H9 (cell line): ENCODE measurements at regions not wholly inside any gene's neighbourhood (a gene's known extent, or its start where the extent isn't known, plus 50 kb on each side); places are given as distances from the start of the nearest gene placed in this dataset.

ENCODE experiments used
- DNase-seq: peaks from one replicate; pipeline ENCODE4 v3.0.0-alpha.2; 2017
- H2AFZ ChIP-seq: one replicate; pipeline ENCODE4 v1.6.1; 2013; ENCODE audit warnings: mild to moderate bottlenecking, low read length, control low read depth, moderate library complexity
- H2AK5ac ChIP-seq: 2 replicates; pipeline ENCODE4 v1.6.1; 2013; ENCODE audit warnings: low read length, control low read depth, mixed read lengths; ENCODE audit not compliant: insufficient read length
- H2BK120ac ChIP-seq: one replicate; pipeline ENCODE4 v1.6.1; 2013; ENCODE audit warnings: low read depth, mild to moderate bottlenecking, low read length, control low read depth, inconsistent platforms; ENCODE audit not compliant: poor library complexity, severe bottlenecking
- H2BK12ac ChIP-seq: 2 replicates; pipeline ENCODE4 v1.6.1; 2013; ENCODE audit warnings: low read length, control low read depth, mixed read lengths, low read depth; ENCODE audit not compliant: insufficient read length
- H2BK15ac ChIP-seq: 2 replicates; pipeline ENCODE4 v1.6.1; 2013; ENCODE audit warnings: low read depth, low read length, control low read depth
- H2BK20ac ChIP-seq: one replicate; pipeline ENCODE4 v1.6.1; 2013; ENCODE audit warnings: low read depth, mild to moderate bottlenecking, low read length, control low read depth, inconsistent platforms; ENCODE audit not compliant: poor library complexity, severe bottlenecking
- H2BK5ac ChIP-seq: 2 replicates; pipeline ENCODE4 v1.6.1; 2013; ENCODE audit warnings: low read length, control low read depth, mixed read lengths; ENCODE audit not compliant: insufficient read length
- H3K14ac ChIP-seq: 2 replicates; pipeline ENCODE4 v1.6.1; 2013; ENCODE audit warnings: low read length, control low read depth; ENCODE audit not compliant: insufficient read depth
- H3K18ac ChIP-seq: 2 replicates; pipeline ENCODE4 v1.6.1; 2013; ENCODE audit warnings: low read depth, mild to moderate bottlenecking, mixed read lengths, low read length, control low read depth; ENCODE audit not compliant: insufficient read length
- H3K23ac ChIP-seq: 2 replicates; pipeline ENCODE4 v1.6.1; 2013; ENCODE audit warnings: low read length, control low read depth, mixed read lengths, low read depth; ENCODE audit not compliant: insufficient read length
- H3K23me2 ChIP-seq: 2 replicates; pipeline ENCODE4 v1.6.1; 2013; ENCODE audit warnings: low read depth, mild to moderate bottlenecking, mixed read lengths, low read length, control low read depth; ENCODE audit not compliant: insufficient read length, poor library complexity, severe bottlenecking
- H3K27ac ChIP-seq: 2 replicates; pipeline ENCODE4 v1.5.1; 2013; ENCODE audit warnings: low read length, control low read depth, mixed read lengths, low read depth; ENCODE audit not compliant: insufficient read length
- H3K27me3 ChIP-seq: 2 replicates; pipeline ENCODE4 v1.6.1; 2013; ENCODE audit warnings: low read length, control low read depth, inconsistent platforms; ENCODE audit not compliant: insufficient read depth
- H3K4ac ChIP-seq: 2 replicates; pipeline ENCODE4 v1.6.1; 2013; ENCODE audit warnings: low read depth, mild to moderate bottlenecking, control low read depth, inconsistent platforms, low read length, moderate library complexity
- H3K4me1 ChIP-seq: 2 replicates; pipeline ENCODE4 v1.6.1; 2013; ENCODE audit warnings: low read length, control low read depth, inconsistent platforms; ENCODE audit not compliant: insufficient read depth
- H3K4me2 ChIP-seq: 2 replicates; pipeline ENCODE4 v1.6.1; 2013; ENCODE audit warnings: low read length, control low read depth, mixed read lengths; ENCODE audit not compliant: insufficient read length, insufficient read depth
- H3K56ac ChIP-seq: 2 replicates; pipeline ENCODE4 v1.6.1; 2013; ENCODE audit warnings: low read depth, mild to moderate bottlenecking, mixed read lengths, low read length, control low read depth; ENCODE audit not compliant: insufficient read length
- H3K79me1 ChIP-seq: 2 replicates; pipeline ENCODE4 v1.6.1; 2013; ENCODE audit warnings: low read depth, mild to moderate bottlenecking, moderate library complexity, low read length, control low read depth, inconsistent platforms; ENCODE audit not compliant: insufficient read depth, poor library complexity, severe bottlenecking
- H3K79me2 ChIP-seq: 2 replicates; pipeline ENCODE4 v1.6.1; 2013; ENCODE audit warnings: low read length, control low read depth, inconsistent platforms; ENCODE audit not compliant: insufficient read depth
- H3K9ac ChIP-seq: 2 replicates; pipeline ENCODE4 v1.6.1; 2013; ENCODE audit warnings: low read length, control low read depth, mixed read lengths; ENCODE audit not compliant: insufficient read length; ENCODE audit errors: extremely low read depth
- H3K9me3 ChIP-seq: one replicate; pipeline ENCODE4 v1.6.1; 2013; ENCODE audit warnings: low read depth, low read length, inconsistent platforms; ENCODE audit not compliant: control insufficient read depth
- H3T11ph ChIP-seq: one replicate; pipeline ENCODE4 v1.6.1; 2013; ENCODE audit warnings: mild to moderate bottlenecking, low read length, control low read depth, inconsistent platforms
- H4K20me1 ChIP-seq: one replicate; pipeline ENCODE4 v1.6.1; 2013; ENCODE audit not compliant: control insufficient read depth, insufficient read length, insufficient read depth
- H4K5ac ChIP-seq: 2 replicates; pipeline ENCODE4 v1.6.1; 2013; ENCODE audit warnings: low read depth, mild to moderate bottlenecking, mixed read lengths, low read length, control low read depth; ENCODE audit not compliant: insufficient read length
- H4K8ac ChIP-seq: replicated peaks from 2 replicates; pipeline ENCODE4 v1.6.1; 2013; ENCODE audit warnings: low read length, control low read depth, mixed read lengths, low read depth; ENCODE audit not compliant: insufficient read length
- H4K91ac ChIP-seq: 2 replicates; pipeline ENCODE4 v1.6.1; 2013; ENCODE audit warnings: low read depth, mild to moderate bottlenecking, moderate library complexity, mixed read lengths, low read length, control low read depth; ENCODE audit not compliant: insufficient read length
- H3K27ac Mint-ChIP-seq, 3 experiments: 2 replicates in 2 of 3; 3 replicates in 1 of 3; pipeline ENCODE4 v1.8.0; 2020 to 2021; ENCODE audit warnings: mixed read lengths in 3 of 3, mild to moderate bottlenecking in 1 of 3, moderate library complexity in 1 of 3
- H3K27me3 Mint-ChIP-seq: 2 replicates; pipeline ENCODE4 v1.8.0; 2021; ENCODE audit warnings: low read depth, mild to moderate bottlenecking, moderate library complexity, mixed read lengths
- H3K36me3 Mint-ChIP-seq, 3 experiments: 2 replicates in 2 of 3; 3 replicates in 1 of 3; pipeline ENCODE4 v1.8.0; 2020 to 2021; ENCODE audit warnings: low read depth in 3 of 3, mixed read lengths in 3 of 3; ENCODE audit not compliant: insufficient read depth in 1 of 3
- H3K4me1 Mint-ChIP-seq, 2 experiments: 2 replicates each; pipeline ENCODE4 v1.8.0; 2020; ENCODE audit warnings: mixed read lengths in 2 of 2
- H3K4me3 Mint-ChIP-seq, 2 experiments: 2 replicates in 1 of 2; 3 replicates in 1 of 2; pipeline ENCODE4 v1.8.0; 2020 to 2021; ENCODE audit warnings: mild to moderate bottlenecking in 2 of 2, mixed read lengths in 2 of 2, moderate library complexity in 1 of 2
- H3K9me3 Mint-ChIP-seq, 2 experiments: 2 replicates in 1 of 2; 3 replicates in 1 of 2; pipeline ENCODE4 v1.8.0; 2020; ENCODE audit warnings: mild to moderate bottlenecking in 2 of 2, mixed read lengths in 2 of 2, moderate library complexity in 1 of 2
- CTCF ChIP-seq: fragments of 200-600 bp; sonication (generic); conservative IDR thresholded peaks from 3 replicates; pipeline ENCODE4 v1.8.0; 2021; ENCODE audit warnings: antibody characterized with exemption, mild to moderate bottlenecking
- WGBS: extraction: QIAGEN DNeasy Blood & Tissue Kit; methylation state at CpG from one replicate; pipeline ENCODE4 v1.1.7; 2013; ENCODE audit warnings: missing lambda C conversion rate, low lambda C conversion rate, mixed read lengths; ENCODE audit not compliant: insufficient read length; ENCODE audit errors: extremely low coverage; 5-methylcytosine and 5-hydroxymethylcytosine counted together

DNA sequence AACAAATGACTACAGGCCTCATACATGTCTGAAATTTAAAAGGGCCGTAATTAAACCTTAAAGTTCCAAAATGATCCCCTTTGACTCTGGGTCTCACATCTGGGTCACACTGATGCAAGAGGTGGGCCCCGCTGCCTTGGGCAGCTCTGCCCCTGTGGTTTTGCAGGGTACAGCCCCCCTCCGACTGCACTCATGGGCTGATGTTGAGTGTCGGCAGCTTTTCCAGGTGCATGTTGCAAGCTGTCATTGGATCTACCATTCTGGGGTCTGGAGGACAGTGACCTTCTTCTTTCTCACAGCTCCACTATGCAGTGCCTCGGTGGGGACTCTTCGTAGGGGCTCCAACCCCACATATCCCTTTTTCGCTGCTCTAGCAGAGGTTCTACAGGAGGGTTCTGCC is 1537.9 kb downstream of the PCDH18 start:
- no peak overlapping the region for H2AFZ ChIP-seq
- H3K27ac Mint-ChIP-seq: no peak overlapping the region
- no peak overlapping the region for H3K23ac ChIP-seq
- no peak overlapping the region for H2BK12ac ChIP-seq
- H3T11ph ChIP-seq: no peak overlapping the region
- H4K5ac ChIP-seq: no peak overlapping the region
- H3K4me1 ChIP-seq: peaks cover 3% of the 10 kb centered on the region; the same call in 1 of the 2 replicates
- H2BK5ac ChIP-seq: no peak overlapping the region
- peaks cover 7 to 8% of the 10 kb centered on the region in 2 experiments for H3K4me1 Mint-ChIP-seq
- no peaks in the 10 kb centered on the region for H3K27me3 Mint-ChIP-seq
- H3K18ac ChIP-seq: no peak overlapping the region
- no peak overlapping the region for H4K8ac ChIP-seq
- H3K56ac ChIP-seq: no peak overlapping the region
- H3K9me3 Mint-ChIP-seq: peaks cover 3% of the 10 kb centered on the region in 2 experiments; a peak in 2 of 5 replicates
- H3K4me3 Mint-ChIP-seq: no peak overlapping the region
- no peak overlapping the region for H2BK120ac ChIP-seq
- no peak overlapping the region for H2BK15ac ChIP-seq
- H3K9me3 ChIP-seq: no peaks in the 10 kb centered on the region
- no peak overlapping the region for H3K4me2 ChIP-seq
- H4K20me1 ChIP-seq: no peaks in the 10 kb centered on the region
- peaks cover 0 to 4% (median 0%) of the 10 kb centered on the region in 3 experiments; a peak in 1 of 7 replicates for H3K36me3 Mint-ChIP-seq
- H3K79me2 ChIP-seq: no peaks in the 10 kb centered on the region
- H2BK20ac ChIP-seq: no peak overlapping the region
- WGBS: no CpG with 5 or more reads among the region's 7 CpGs
- no peaks in the 10 kb centered on the region for H3K79me1 ChIP-seq
- H4K91ac ChIP-seq: no peak overlapping the region
- H3K27me3 ChIP-seq: no peaks in the 10 kb centered on the region
- H3K9ac ChIP-seq: no peak overlapping the region
- no peak overlapping the region for H3K4ac ChIP-seq
- H3K14ac ChIP-seq: no peak overlapping the region
- no peak for DNase-seq
- no peak for TF ChIP-seq CTCF
- no peak overlapping the region for H2AK5ac ChIP-seq
- H3K27ac ChIP-seq: no peak overlapping the region
- no peaks in the 10 kb centered on the region for H3K23me2 ChIP-seq
